ENCODE measurements at regions not wholly inside any gene's neighbourhood (a gene's known extent, or its start where the extent isn't known, plus 50 kb on each side); places are given as distances from the start of the nearest gene placed in this dataset.

GRCh38 chr5:18050776-18051175 is 416.5 kb downstream of the TAF11L14 start:
- TF ChIP-seq REST (IDR thresholded peaks at IDR 0.05; ENCODE audit: unreplicated experiment) (no peak), EZH2 (IDR thresholded peaks at IDR 0.05; ENCODE audit: low read depth, unreplicated experiment) (no peak), CTCF (conservative IDR thresholded peaks at IDR 0.05; ENCODE audit: low read depth in 2 of 2) (no peak), POLR2AphosphoS5 (IDR thresholded peaks at IDR 0.05; ENCODE audit: low read depth) (no peak), CREB1 (CRISPR knock-in tag; IDR thresholded peaks at IDR 0.05; ENCODE audit: low read depth) (no peak)
